RWPE2 (cell line): ENCODE measurements at regions not wholly inside any gene's neighbourhood (a gene's known extent, or its start where the extent isn't known, plus 50 kb on each side); places are given as distances from the start of the nearest gene placed in this dataset.
"Not testable (repeated sequence)": the region's sequence is repeated elsewhere in the genome, so short reads cannot be mapped to it uniquely, and the experiment has no call there.

Experiments used
- ATAC-seq: fragments of 200-7000 bp; cut with Tn5 transposase; 3 replicates; pipeline ENCODE4 v1.9.1; 2021; ENCODE audit warnings: low read depth
- DNase-seq: peaks from one replicate; pipeline ENCODE4 v3.0.0-alpha.2; 2020; ENCODE audit warnings: low spot score
- H3K27ac ChIP-seq: fragments of 450-650 bp; 2 replicates; pipeline ENCODE4 v1.5.1; 2017; ENCODE audit warnings: mild to moderate bottlenecking; ENCODE audit not compliant: poor library complexity, severe bottlenecking
- H3K27me3 ChIP-seq: fragments of 250-450 bp; sonication (Bioruptor Pico); 2 replicates; pipeline ENCODE4 v1.5.1; 2021; ENCODE audit warnings: mild to moderate bottlenecking, moderate library complexity; ENCODE audit not compliant: insufficient read depth, poor library complexity, severe bottlenecking
- H3K36me3 ChIP-seq: fragments of 250-450 bp; sonication (Bioruptor Pico); 2 replicates; pipeline ENCODE4 v1.5.1; 2020; ENCODE audit warnings: low read depth, mild to moderate bottlenecking, moderate library complexity
- H3K4me1 ChIP-seq: fragments of 250-450 bp; sonication (Bioruptor Pico); 2 replicates; pipeline ENCODE4 v1.5.1; 2021; ENCODE audit warnings: mild to moderate bottlenecking, moderate library complexity; ENCODE audit not compliant: insufficient read depth, poor library complexity, severe bottlenecking
- H3K4me3 ChIP-seq: fragments of 250-450 bp; sonication (Bioruptor Pico); 2 replicates; pipeline ENCODE4 v1.5.1; 2021; ENCODE audit warnings: mild to moderate bottlenecking, moderate library complexity; ENCODE audit not compliant: severe bottlenecking
- H3K9me3 ChIP-seq: fragments of 250-450 bp; sonication (Bioruptor Pico); 2 replicates; pipeline ENCODE4 v1.5.1; 2021; ENCODE audit warnings: mild to moderate bottlenecking, moderate library complexity; ENCODE audit not compliant: severe bottlenecking
- TF ChIP-seq, protein P1 (sequence below): fragments of 450-650 bp; IDR thresholded peaks from one replicate; pipeline ENCODE4 v1.5.1; 2017; ENCODE audit warnings: mild to moderate bottlenecking, moderate library complexity; ENCODE audit not compliant: poor library complexity, severe bottlenecking

DNA sequence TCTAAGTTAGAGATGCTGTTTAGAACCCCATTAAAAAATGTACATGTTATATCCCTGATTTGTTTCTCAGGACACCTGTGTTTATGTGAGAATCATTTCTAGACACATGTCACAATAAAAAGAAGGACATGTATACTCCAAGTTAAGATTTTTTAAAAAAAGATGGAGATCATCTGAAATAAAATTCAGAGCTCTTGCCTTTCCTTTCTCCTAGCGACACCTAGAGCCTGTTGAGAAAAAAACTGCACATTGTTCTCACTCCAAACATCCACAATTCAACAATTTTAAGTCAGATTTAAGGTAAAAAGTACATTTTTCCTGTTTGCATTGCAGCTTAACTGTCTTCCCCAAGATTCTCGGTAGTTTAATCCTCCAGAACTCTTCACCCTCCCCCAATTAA is 171.8 kb downstream of the ATP6V0E2 start:
- not testable (repeated sequence) for DNase-seq, H3K4me1 ChIP-seq, H3K4me3 ChIP-seq, ATAC-seq, H3K27ac ChIP-seq, H3K9me3 ChIP-seq, H3K36me3 ChIP-seq
- H3K27me3 ChIP-seq = peaks cover 15% of the 10 kb centered on the region
- TF ChIP-seq, protein P1, sequence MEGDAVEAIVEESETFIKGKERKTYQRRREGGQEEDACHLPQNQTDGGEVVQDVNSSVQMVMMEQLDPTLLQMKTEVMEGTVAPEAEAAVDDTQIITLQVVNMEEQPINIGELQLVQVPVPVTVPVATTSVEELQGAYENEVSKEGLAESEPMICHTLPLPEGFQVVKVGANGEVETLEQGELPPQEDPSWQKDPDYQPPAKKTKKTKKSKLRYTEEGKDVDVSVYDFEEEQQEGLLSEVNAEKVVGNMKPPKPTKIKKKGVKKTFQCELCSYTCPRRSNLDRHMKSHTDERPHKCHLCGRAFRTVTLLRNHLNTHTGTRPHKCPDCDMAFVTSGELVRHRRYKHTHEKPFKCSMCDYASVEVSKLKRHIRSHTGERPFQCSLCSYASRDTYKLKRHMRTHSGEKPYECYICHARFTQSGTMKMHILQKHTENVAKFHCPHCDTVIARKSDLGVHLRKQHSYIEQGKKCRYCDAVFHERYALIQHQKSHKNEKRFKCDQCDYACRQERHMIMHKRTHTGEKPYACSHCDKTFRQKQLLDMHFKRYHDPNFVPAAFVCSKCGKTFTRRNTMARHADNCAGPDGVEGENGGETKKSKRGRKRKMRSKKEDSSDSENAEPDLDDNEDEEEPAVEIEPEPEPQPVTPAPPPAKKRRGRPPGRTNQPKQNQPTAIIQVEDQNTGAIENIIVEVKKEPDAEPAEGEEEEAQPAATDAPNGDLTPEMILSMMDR = peak; percentile 14

DNA sequence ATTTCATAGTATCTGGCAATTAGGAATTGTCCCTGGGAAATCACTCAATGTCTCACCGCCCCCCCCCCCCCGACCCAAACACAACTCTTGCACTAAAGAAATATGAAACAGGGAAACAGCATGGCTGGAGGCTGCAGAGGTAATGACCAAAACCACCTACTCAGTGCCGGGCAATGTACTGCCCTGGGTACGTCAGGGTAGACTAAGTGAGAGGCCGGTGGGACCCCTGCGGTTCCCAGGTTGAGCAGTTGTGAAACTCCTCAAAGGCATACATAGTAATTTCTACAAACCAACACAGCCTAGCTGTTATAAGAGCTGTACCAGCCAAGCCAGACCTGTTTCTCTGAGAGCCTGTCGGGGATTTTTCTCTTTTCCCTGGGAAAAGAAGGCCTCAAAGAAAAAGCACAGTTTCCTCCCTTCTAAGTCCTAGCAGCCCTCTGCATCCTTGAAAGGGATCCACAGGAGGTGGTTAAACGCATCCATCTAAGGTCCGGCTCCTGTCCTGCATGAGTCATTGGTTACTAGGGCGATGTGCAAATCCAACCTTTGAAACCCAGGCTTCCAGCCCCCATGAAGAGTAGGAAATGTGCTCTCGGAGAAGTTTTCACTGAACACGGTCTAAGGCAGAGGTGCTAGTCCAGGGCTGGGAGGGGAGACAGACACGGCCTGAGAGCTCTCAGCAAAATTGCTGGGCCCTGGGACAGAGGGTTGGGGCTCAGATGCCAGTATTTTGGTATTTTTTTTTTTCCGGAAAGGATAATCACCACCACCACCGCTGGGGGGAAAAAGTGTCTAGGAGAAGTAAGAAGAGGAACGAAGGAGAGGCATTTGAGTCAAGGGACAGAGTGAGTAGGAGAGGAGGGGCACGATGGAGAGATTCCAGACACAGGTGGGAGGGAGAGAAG is 172.8 kb downstream of the ATP6V0E2 start:
- not testable (repeated sequence) for H3K4me3 ChIP-seq, DNase-seq, H3K36me3 ChIP-seq, ATAC-seq, H3K27ac ChIP-seq, H3K4me1 ChIP-seq, H3K9me3 ChIP-seq
- H3K27me3 ChIP-seq = peaks cover 15% of the 10 kb centered on the region

DNA sequence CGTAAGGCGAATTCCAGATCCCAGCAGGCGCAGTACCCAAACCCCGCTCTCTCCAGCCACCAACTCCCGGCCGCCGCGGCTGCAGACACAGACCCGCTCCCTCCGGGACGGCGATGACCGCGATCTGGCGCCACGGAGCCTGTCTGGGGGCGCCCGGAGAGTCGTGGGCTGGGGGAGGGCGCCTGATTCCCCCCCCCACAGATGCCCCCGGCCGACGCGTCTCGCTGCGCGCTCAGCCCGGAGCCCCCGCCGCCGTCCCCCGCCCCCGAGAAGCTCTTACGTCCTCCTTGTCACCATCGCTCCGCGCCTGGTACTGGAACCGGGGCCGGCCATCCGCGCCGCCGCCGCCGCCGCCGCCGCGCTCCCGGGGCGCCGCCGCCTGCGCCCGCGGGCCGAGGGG is 173.6 kb downstream of the ATP6V0E2 start:
- not testable (repeated sequence) for H3K4me1 ChIP-seq, H3K4me3 ChIP-seq, H3K36me3 ChIP-seq, H3K9me3 ChIP-seq, DNase-seq, ATAC-seq, H3K27ac ChIP-seq
- peaks cover 15% of the 10 kb centered on the region for H3K27me3 ChIP-seq

DNA sequence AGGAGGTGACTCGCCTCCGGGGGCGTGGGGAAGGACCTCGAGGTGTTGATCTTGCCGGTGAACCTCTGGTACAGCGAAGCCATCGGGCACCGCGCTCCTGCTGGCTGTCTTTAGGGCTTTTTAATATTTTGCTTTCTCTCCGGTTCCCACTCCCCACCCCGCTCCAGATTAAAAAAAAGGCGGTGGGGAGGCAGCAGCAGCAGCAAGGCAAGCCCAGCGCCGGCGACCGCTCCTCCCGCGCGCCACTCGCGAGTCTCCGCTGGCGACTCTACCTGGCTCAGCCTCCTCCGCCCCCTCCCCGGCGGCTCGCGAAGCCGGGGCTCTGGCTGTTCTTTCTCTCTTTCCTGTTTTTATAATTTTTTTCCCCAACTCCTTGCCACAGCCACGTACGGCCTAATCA is 174.0 kb downstream of the ATP6V0E2 start:
- H3K27me3 ChIP-seq = peaks cover 15% of the 10 kb centered on the region
- ATAC-seq, H3K27ac ChIP-seq, H3K9me3 ChIP-seq, DNase-seq, H3K4me3 ChIP-seq, H3K36me3 ChIP-seq, H3K4me1 ChIP-seq: not testable (repeated sequence)

DNA sequence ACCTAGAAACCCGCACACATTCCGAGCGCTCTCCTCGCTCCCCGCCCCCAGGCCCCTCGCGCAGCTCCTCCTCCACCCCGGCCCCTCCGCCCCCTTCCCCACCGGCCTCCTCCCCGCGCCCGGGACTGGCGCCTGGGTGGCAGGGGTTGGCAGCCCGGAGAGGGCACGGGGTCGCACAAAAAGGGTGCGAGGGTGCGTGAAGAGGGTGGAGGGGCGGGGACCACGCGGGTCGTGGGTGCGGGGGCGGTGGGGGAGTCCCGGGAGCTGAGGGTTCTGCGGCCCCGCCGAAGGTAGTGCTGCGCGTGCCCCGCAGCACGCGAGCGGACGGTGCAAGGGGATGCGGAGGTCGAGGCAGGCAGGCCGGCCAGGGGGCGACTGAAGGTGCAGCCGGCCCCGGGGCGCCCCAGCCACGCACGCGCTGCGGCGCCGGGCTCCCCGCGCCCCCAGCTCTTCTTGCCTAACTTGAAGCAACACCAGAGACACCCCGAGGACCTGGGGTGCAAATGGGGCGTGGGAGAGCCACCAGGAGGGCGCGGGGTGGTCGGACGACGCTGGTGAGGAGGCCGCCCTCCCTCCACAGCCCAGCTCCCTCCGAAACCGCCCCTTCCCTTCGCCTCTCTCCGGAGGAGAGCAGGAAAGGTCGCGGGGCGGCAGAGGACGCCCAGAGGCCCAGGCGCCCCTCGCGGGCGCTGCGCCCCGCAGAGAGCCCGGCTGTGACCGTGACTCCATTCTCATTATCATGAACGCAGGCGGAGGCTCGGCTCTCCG is 174.7 kb downstream of the ATP6V0E2 start:
- not testable (repeated sequence) for DNase-seq, H3K27ac ChIP-seq, H3K4me3 ChIP-seq, H3K9me3 ChIP-seq, H3K36me3 ChIP-seq, H3K4me1 ChIP-seq
- peak; percentile 15; the same call in 1 of the 3 replicates for ATAC-seq
- H3K27me3 ChIP-seq = peaks cover 15% of the 10 kb centered on the region

DNA sequence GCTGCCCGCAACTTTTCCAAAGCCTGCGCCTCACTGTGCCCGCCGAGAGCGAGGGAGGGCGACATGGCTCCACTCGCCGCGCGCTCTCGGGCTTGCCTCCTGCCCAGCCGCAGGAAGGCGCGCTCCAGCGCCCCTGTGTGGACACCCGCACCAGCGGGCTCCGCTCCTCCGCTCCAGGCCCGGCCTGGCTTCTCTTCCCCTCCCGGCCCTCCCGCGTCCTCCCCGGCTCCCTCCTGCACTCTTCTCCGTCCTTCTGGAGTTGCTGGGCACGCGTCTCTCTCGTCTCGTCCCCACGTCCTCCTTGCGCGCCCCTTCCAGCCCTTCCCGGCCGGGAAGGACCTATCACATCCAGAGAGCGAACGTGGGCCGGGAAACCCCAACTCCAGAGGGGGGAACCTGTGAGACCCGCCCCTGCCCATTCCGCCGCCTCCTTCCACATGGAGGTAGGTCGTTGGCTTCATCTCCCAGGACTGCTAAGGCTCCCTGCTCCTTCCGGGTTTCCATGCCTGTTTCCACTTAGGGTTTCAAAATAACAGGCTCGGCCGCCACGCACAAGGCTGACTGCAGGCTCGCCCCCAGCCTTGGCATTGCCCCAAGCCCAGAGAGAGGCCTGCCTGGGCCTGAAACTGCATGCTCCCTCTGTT is 175.4 kb downstream of the ATP6V0E2 start:
- H3K27ac ChIP-seq, DNase-seq, H3K4me3 ChIP-seq, H3K9me3 ChIP-seq, H3K4me1 ChIP-seq, H3K36me3 ChIP-seq: not testable (repeated sequence)
- H3K27me3 ChIP-seq = peaks cover 15% of the 10 kb centered on the region
- peak; percentile 67 for ATAC-seq

DNA sequence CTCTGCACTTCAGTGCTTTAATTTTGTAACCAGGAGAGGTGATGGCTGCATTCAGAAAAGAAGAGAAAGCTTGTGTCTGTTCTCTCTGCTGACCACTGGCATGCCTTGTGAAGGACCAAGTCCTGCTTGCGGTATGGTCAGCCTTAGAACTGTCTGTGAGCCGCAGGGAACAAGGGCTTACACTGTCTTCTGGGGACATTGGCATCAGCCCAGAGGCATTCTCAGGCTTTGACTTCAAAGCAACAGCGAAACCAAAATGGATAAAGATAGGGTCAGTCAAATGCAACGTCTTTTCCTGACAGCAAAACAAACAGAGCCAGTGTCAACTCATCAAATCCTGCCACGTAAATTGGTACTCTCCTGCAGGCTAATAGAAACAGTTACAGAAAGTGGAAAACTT is 179.6 kb downstream of the ATP6V0E2 start:
- H3K27ac ChIP-seq, H3K4me3 ChIP-seq, H3K9me3 ChIP-seq, H3K4me1 ChIP-seq, DNase-seq, H3K36me3 ChIP-seq, H3K27me3 ChIP-seq, ATAC-seq: not testable (repeated sequence)

DNA sequence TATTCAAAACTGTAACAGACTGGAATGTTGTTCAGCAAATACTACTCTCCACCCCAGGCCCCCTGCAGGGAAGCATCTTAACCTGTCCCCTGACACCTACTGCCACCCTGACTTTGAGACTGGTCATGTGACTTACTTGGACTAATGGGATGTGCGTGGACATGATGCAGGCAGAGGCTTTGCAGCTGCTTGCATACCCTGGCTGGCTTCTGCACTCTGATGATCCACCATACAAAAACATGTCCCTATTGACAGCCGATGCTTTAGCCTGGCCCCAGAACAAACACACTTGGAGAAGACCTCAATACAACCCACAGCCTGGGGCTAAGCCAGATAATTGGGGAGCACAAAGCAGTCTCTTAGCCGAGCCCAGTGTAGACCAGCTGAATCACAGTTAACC is 180.5 kb downstream of the ATP6V0E2 start:
- not testable (repeated sequence) for H3K27ac ChIP-seq, H3K4me1 ChIP-seq, H3K27me3 ChIP-seq, H3K9me3 ChIP-seq, DNase-seq, ATAC-seq, H3K36me3 ChIP-seq, H3K4me3 ChIP-seq

DNA sequence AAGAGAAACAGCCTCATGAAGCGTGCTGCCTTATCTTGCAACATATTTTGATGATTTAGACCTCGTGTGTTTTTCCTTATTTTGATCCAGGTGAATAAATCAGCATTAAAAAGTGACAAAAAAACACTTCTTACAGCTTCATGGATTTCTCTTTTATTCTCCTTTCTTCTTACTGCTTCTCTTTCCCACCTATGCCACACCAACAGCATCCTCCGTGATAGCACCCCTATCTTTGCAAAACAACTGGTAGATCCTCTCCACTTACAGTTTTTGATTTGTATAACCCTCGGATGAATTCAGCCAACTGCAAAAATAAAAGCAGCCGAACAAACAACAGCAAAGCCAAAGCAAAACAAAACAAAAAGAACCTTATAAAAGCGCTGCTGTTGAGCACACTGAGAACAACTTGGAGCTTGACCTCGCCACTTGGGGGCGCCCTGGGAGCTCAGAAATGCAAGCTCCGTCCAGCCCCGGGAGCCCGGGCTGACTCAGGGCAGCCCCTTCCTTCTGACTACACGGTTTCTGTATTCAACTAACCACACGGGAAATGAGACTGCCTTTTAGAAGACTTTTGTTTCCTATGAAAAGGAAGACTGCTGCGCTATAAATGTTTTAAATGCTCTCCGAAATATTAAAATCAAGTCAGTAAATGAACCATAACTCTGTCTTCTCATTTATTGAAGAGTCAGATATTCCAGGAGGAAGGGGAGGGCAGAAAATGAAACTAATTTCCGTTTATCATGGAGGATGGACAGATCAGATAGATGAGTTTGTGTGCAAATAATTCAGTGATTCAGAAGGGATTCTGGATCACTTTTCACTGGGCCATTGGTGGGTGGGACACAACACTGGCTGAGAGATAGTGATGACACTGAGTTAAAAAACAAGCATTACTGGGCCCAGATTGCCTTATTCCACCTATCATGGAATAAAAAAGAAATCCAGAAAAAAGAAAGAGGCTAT is 186.8 kb downstream of the ATP6V0E2 start:
- ATAC-seq = peak; percentile 76
- not testable (repeated sequence) for H3K9me3 ChIP-seq, H3K4me3 ChIP-seq, H3K27me3 ChIP-seq, DNase-seq, H3K27ac ChIP-seq, H3K36me3 ChIP-seq, H3K4me1 ChIP-seq
